Posterior vena cava (tissue), 2 donors: ENCODE measurements at regions not wholly inside any gene's neighbourhood (a gene's known extent, or its start where the extent isn't known, plus 50 kb on each side); places are given as distances from the start of the nearest gene placed in this dataset.
A peak's percentile ranks its signal among the peaks of the same experiment; 100 is the strongest.

Source experiments
- DNase-seq: peaks from one replicate; pipeline ENCODE4 v3.0.0-alpha.2; 2020; ENCODE audit warnings: low spot score
- intact Hi-C, 2 donors: fragments of 100-400 bp; cut with DNase I; formaldehyde crosslinking; loops; one replicate each; pipeline versions ENCODE4 v1.14.1 to v1.14.2; 2022 to 2023
- donor health status: DM: yes; HTN: yes; CAD: no.
- donor health status: DM: yes; HTN: yes; CAD: no.

DNA sequence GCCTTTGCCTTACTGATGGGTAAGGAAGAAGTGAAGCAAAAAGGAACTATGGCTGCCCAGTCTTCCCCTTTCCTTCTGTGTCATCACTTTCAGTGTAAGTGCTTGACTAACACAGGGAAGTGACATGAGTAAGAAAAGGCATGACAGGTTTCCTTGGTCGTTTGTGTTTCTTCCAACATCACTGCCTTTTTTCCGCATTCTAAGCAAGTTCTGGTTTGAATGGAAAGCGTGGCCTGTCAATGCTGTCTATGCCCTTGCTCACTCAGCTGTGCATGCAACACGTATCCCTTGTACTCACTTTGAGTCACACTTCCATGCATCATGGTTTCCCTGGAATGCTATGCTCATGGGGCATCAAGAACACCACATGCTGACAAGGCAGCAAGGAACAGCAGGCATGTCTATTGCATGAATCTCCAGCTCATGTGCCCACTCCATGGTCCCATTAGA lies 111.8 kb downstream of the OAT start:
- intact Hi-C loops: no loop called here
- peak; percentile 15 for DNase-seq

DNA sequence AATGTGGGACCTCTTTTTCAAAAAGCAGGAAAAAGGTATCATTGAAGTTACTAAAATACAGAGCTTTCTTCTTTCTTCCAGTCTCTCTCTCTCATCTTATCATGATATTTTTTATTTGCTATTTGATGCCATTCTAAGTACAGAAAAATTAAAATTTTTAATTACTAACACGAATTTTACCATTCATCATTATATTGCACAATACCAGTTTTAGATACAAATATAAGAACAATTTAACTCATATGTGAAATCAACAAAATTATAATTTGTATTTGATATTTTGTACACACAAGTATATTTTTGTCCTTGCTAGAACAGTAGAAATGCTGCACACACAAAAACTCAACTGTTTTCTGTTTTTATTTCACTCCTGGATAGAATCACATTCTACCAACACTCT lies 112.2 kb downstream of the OAT start:
- no peak for DNase-seq
- intact Hi-C loops: no loop called here

DNA sequence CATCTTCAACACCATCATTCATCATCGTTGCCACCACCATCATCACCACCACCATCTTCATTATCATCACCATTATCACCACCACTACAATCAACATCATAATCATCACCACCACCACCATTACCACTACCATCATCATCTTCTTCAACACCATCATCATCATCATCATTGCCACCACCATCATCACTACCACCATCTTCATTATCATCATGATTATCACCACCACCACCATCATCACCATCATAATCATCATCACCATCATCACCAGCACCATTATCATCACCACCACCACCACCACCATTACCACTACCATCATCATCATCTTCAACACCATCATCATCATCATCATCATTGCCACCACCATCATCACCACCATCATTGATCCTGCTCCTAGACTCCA lies 112.7 kb downstream of the OAT start:
- intact Hi-C loops: no loop called here
- no peak for DNase-seq

DNA sequence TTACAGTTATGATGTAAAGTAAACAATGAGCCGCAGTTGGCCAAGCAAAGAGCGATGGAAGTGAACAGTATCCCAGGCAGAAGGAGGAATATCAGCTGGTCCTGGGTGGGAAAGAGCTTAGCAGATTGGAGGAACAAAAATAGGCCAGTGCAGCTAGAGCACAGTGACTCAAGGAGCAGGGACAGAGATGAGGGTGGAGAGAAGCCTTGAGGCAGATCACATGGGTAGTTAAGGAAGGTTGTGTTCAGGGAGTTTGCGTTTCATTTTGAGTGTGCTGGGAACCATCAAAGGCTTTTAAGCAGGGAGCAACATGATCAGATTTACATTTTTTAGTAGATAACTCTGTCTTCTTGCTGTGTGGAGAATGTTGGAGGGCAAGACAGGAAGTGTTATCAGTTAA lies 113.6 kb downstream of the OAT start:
- DNase-seq: no peak
- intact Hi-C loops: no loop called here

DNA sequence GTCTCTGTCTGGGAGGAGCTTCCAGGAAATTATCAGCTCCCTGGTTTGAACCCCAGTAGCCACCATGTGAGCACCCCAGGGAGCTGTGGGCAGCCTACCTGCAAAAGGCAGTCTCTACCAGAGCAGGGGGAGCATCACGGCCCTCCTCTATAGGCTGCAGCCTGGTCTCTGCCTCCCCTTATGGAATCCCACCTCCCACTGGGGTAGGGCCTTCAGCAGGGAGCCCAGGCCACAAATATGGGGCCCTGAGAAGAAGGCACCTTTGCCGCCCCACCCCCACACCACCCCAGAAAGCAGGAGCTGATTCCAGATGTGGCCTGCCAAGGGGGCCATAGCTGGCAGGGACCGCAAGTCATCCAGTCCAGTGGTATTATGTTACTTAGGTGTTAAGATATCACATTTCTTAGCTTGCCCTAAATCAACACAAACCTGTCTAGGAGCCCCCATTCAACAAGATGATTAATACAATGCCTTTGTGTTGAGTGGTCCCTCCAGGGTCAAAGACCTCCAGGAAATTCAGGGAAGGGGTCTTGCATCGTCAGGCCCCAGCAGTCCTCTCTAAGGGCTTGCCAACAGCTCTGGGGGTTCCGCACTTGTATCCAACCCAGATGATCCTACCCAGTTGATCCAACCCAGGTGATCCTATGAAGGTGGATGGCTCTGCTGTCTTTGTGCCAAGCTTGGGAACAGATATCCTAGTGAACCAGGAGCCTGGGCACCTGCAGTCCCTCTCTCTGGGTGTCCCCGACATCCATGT lies 114.9 kb downstream of the OAT start:
- DNase-seq: peak; percentile 58
- intact Hi-C loops: no loop called here

DNA sequence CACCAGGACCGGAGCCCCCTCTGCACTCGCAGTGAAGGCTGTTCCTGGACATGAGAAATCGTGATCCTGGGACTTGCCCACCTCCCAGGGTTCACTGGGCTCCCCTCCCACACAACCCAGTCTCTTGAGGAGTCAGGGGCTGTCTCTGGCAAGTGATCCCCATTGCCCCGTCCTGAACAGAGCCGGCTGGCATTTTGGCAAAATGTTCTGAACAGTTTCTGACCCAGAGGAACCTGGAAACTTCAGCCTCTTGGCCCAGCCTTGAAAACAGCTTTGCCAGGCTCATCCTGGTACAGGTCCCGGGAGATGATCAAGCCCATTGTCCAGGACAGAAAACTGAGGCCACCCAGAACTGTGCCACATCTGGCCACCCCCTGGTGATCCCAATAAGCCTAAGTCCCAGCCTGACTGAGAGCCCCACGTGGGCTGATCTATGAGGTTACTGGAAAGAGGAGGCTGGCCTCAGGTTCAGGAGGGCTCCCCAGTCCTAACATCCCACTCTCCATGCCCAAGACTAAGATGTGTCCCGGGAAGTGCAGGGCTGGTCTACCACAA lies 115.7 kb downstream of the OAT start:
- DNase-seq: peak; percentile 30

DNA sequence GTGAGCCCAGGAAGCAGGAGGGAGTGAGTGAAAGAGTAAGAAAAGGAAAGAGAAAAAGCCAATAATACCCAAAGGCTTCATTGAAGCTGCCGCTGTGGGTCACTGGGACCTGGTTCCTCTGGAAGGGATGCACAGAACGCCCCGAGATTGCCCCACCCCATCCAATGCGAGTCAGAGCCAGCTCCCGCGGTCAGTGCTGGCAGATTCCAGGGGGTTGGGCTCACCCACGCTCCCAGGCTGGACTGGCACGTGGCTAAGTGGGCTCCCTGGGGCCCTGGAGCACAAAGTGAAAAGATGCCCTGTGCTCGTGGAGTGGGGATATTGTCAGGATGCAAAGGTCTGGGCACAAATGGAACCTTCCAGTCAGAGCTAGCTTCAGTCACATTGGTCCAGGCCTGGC lies 117.0 kb downstream of the OAT start:
- peak; percentile 67 for DNase-seq
- intact Hi-C loops: no loop called here

More for the DNA sequence above, 115.7 kb downstream of the OAT start:
- intact Hi-C loops: no loop called here

DNA sequence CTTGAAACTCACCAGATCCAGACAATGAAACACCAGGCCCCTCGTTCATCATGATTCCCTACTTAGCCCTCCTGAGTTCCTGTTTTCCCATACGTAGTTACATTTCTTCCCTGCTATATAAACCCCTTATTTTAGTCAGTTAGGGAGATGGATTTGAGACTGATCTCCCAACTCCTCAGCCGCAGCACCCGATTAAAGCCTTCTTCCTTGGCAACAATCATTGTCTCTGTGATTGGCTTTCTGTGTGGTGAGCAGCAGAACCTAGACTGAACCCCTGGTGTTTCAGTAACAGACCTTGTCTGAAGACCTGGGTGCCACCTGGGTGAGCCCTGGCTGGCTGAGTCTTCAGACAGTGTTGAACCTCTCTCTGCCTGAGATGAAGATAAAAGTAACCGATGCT lies 118.0 kb downstream of the OAT start:
- intact Hi-C loops: no loop called here
- peak; percentile 35 for DNase-seq

DNA sequence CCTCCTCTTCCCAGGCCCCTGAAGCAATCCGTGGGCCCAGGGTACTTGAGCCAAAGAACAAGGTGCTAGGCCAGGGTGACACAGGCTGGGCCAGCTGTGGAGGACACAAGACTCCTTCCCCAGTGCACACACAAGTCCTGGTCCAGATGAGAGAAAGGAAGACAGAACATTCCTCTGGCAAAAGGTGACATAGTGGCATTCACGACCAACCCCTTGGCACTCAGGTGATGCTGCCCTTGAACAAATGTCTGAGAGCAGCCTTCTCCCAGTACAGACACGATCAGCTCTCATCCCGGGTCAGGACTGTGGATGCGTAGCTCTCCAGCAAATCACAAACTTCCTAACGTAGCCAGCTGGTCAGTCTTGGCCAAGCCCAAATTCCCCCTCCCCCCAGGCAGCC lies 118.5 kb downstream of the OAT start:
- peak; percentile 49 for DNase-seq
- intact Hi-C loops: no loop called here

DNA sequence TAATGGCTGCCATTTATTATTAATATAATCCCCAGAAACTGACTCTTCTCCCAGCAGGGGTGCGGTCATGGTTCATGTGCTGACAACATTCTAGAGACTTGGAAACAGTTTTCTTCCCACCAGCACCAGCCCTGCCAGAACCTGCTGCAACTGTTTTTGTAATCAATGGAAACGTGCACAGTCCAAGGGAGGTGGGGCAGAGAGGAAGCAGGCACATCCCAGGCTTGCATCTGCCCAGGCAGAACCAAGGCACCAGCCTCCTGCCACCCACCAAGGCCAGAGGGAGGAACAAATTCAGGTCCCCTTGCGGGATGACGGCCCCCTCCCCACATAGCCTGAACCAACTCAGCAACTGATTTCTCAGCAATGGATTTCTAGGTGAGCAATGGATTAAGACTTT lies 119.0 kb downstream of the OAT start:
- DNase-seq: peak; percentile 40
- intact Hi-C loops: no loop called here

DNA sequence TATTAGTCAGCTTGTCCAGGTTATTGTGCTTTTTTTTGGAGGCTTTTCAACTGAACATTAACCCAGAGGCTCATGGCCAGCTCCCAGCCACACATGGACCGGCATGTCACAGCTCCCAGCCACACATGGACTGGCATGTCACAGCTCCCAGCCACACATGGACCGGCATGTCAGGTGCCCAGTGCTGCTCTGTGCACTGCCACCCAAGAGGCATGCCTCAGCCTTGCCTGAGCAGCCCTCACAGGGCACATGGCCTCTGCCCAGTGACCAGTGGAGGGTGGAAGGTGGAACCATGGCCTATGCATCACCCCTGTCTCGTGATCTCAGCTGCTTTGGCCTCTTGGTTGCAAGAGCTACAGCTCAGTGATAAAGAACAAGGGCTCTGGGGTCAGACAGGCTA lies 119.8 kb downstream of the OAT start:
- peak; percentile 64 for DNase-seq
- intact Hi-C loops: no loop called here

DNA sequence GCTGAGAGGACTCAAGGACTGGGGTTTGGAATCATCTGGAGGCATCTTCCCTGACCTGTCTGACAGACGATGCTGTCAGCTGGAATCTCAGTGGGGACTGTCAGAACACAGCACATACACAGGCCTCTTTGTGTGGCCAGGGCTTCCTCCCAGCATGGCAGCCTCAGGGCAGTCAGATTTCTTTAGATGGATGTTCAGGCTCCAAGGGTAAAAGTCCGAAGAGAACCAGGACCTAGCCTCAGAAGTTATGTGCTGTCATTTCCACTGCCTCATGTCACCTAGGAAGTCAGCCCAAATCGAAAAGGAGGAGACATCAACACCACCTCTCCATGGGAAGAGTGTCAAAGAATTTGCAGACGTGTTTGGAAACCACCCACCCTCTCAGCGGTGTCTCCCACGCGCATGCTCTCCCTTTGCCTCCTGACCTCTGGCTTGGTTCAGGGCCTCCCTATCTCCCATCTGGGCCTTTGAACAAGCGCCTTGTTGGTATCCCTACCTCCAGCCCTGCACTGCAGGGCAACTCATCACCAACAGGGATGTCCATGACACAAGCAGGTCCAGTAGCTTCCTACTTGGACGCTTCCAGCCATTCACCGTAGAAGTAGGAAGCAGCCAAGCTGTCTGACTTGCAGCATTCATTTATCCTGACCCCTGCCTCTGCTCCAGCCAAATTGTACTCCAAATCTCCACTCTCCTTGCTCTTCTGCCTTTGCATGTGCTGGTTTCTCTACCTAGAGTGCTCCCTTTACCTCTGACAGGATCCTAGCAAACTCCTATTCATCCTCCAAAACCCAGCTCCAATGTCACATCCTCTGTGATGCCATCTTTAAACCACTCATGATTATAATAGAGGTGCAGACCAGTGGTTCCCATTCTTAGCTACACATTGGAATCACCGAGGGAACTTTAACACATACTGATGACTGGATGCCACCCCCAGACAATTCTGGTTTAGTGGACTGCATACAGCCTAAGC lies 121.6 kb downstream of the OAT start:
- intact Hi-C loops: no loop called here
- no peak for DNase-seq

DNA sequence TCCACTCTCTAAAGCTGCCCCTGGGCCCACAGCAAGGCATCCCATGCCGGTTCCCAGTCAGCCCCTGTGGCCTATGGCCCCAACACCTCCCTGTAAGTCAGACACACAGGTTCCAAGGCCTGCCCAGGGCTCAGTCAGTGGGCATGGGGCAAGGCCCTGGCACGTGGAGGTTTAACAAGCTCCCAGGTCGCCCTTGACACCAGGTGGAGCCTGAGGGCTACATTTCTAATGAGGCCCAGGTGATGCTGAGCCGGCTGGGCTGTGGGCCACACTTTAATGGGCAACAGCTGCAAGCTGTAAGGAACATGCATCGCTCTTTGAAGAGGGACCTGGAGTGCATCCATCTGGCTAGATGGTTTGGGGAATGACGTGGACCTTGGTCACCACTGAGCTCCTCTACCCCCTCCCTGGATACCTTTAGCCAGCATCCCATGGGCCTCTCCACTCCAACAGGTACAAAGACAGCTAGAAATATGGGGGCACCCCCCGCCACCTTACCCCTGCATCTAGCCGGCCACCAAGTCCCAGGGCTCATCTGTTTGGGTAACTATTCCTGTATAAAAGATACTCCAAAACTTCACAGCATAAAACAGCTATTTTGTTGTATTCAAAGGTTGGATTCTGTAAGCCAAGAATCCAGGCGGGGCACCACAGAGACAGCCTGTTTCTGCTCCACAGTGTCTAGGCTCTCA lies 122.5 kb downstream of the OAT start:
- intact Hi-C loops: no loop called here
- peak; percentile 60 for DNase-seq

DNA sequence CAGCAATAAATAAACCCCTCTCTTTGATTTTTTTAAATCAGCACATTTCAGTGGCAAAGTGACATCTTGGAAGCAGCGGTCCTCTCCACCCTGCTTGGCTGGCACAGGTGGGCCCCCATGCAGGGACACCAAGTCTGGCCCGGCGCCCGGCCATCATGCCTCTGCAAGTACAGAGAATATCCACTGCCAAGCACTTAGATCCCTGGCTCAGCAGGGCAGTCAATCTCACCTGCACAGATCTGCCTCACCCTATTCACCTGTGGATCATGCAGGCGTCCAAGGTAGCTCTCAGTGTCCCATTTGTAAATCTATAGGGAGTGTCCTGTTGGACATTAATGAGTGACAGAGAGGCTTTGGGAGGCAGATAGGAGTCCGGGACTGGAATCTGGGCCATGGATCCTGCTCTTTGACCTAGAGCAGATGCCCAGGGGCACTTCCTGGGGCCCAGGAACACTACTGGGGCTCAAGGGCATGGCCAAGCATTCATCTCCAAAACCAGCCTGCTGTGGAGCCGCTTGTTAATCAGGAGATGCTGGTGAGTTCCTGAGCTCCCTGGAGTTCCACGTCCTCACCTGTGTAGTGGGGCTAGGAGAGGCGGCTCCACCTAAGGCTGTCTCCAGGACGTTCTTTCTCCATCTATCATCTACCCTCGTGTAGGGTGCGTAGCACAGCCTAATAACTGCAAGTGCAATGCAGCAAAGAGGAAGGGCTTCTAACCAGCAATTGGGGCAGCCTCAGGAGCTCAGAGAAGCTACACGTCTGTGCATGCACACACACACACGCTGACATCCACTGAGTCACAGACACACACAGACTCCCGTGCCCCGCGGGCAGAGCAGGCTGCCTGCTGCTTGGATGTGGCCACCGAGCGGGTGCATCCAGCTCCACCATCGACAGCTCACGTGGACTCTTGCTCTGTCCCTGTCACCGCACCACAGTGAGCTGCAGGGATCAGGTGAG lies 123.6 kb downstream of the OAT start:
- intact Hi-C loops: no loop called here
- peak; percentile 55 for DNase-seq

DNA sequence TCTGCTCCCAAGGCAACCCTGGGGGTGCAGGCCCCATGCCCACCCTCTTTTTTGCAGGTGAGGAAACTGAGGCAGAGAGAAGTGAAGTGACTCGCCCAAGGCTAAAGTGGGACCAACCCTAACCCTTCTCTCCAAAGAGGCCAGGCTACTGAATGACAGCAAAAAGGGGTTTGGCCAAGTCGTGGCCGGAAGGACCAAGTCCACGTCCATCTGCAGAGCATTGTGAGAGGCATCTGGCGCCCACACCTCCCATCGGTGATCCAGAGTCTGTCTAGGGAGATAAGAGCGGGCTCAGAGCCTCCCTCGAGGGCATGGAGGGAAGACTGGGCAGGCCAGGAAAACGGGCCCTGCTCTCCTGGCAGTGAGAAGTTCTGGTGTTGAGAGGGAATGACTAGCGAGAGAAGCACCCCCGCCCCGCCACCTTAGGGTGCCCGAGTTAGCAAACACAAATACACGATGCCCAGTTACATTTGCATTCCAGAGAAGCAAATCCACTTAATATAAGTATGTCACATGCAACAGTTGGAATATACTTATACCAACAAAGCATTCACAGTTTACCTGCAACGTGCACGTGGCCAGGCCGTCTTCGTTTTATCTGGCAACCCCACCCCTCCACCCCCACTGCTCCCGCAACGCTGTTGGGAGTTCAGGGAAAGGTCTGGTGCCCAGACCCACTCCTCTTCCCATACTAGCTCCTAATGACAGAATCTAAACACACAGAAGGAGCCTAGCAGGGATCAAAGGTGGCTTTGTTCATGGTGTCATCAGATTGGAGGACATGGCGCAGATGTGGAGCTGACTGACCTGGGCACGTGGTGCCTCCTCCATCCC lies 124.9 kb downstream of the OAT start:
- intact Hi-C loops: no loop called here
- peak; percentile 58 for DNase-seq

DNA sequence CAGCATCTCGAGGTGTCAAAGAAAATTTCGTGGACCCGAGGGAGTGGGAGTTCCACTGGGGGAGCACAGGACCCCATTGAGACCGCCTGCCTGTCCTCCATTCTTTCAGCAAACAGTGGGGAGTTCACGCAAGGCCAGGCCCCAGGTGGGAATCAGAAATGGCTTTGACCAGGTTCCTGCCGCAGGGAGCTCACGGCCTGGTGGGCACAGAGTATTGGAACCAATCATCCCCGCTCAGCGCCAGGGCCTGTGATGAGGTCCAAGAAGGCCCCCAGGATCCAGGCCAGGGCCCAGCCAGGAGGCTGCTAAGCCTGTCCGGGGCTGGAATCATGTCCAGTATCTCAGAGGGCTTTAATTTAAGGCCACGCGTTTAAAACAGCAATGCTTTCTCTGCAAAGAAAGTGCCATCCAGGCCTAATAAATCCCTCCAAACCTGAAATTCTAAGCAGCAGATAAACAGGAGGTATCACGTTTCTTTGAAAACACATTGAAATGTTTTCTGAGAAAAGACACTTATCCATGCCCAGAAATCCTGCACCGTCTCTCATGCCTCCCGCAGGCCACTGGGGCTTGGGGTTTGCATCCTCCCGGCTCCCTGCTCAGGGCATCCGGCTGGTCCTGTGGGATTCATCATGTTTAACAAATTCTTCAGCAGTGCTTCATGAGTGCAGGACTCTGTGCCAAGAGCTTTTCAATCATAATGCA lies 125.7 kb downstream of the OAT start:
- intact Hi-C loops: no loop called here
- DNase-seq: peak; percentile 60
